IMR-90 (cell line): ENCODE measurements at regions not wholly inside any gene's neighbourhood (a gene's known extent, or its start where the extent isn't known, plus 50 kb on each side); places are given as distances from the start of the nearest gene placed in this dataset.

Experiments used
- ATAC-seq: fragments of 200-7000 bp; cut with Tn5 transposase; 2 replicates; pipeline ENCODE4 v1.9.1; 2020; ENCODE audit warnings: low read depth, mild to moderate bottlenecking, moderate library complexity
- BruUV-seq: library from RNA; stranded (reverse); fragments of 400-500 nt; replicated peaks from 2 replicates; lab custom pipeline; 2021; lab: Mats Ljungman, UMichigan
- CTCF ChIA-PET: fragments of 300-600 bp; formaldehyde crosslinking; extraction: SDS; loops from one replicate; lab custom pipeline; 2021; ENCODE audit warnings: antibody characterized with exemption; lab: Yijun Ruan, JAX
- POLR2A ChIA-PET: fragments of 300-600 bp; sonication (Branson Sonifier 250); formaldehyde crosslinking; loops from one replicate; lab custom pipeline; 2022; ENCODE audit warnings: antibody characterized with exemption; ENCODE audit not compliant: unreplicated experiment; lab: Charles Lee
- DNase-seq: peaks from one replicate; pipeline ENCODE4 v3.0.0; 2013
- H2AFZ ChIP-seq: replicated peaks from 2 replicates; pipeline ENCODE3; 2013; ENCODE audit warnings: low read length, mild to moderate bottlenecking; ENCODE audit not compliant: poor library complexity
- H2AK5ac ChIP-seq: 2 replicates; pipeline ENCODE4 v1.6.1; 2013; ENCODE audit warnings: low read depth, low read length, inconsistent platforms
- H2AK9ac ChIP-seq: replicated peaks from 2 replicates; pipeline ENCODE3; 2013; ENCODE audit warnings: mild to moderate bottlenecking, low read depth, low read length, moderate library complexity; ENCODE audit not compliant: poor library complexity
- H2BK120ac ChIP-seq: 2 replicates; pipeline ENCODE4 v1.6.1; 2013; ENCODE audit warnings: low read depth, low read length, inconsistent platforms
- H2BK15ac ChIP-seq: 3 replicates; pipeline ENCODE4 v1.6.1; 2013; ENCODE audit warnings: low read depth, low read length, inconsistent platforms
- H2BK20ac ChIP-seq: 2 replicates; pipeline ENCODE4 v1.6.1; 2013; ENCODE audit warnings: low read depth, mild to moderate bottlenecking, inconsistent platforms, low read length, moderate library complexity
- H2BK5ac ChIP-seq: 2 replicates; pipeline ENCODE4 v1.6.1; 2013; ENCODE audit warnings: mild to moderate bottlenecking, low read depth, low read length, inconsistent platforms; ENCODE audit not compliant: poor library complexity, severe bottlenecking
- H3K14ac ChIP-seq: replicated peaks from 2 replicates; pipeline ENCODE4 v1.6.1; 2013; ENCODE audit warnings: low read depth, low read length, inconsistent platforms
- H3K18ac ChIP-seq: 2 replicates; pipeline ENCODE4 v1.6.1; 2013; ENCODE audit warnings: low read depth, low read length, control low read depth
- H3K23ac ChIP-seq: 2 replicates; pipeline ENCODE4 v1.6.1; 2013; ENCODE audit warnings: low read depth, low read length, inconsistent platforms
- H3K27ac ChIP-seq: 2 replicates; pipeline ENCODE4 v1.5.1; 2013; ENCODE audit warnings: mild to moderate bottlenecking, control low read depth, low read length; ENCODE audit not compliant: insufficient read depth
- H3K27me3 ChIP-seq: 2 replicates; pipeline ENCODE4 v1.6.1; 2013; ENCODE audit warnings: low read length; ENCODE audit not compliant: control insufficient read depth, insufficient read depth
- H3K36me3 ChIP-seq: 2 replicates; pipeline ENCODE4 v1.6.1; 2013; ENCODE audit warnings: low read length, mixed read lengths; ENCODE audit not compliant: control insufficient read depth, insufficient read depth
- H3K4ac ChIP-seq: 2 replicates; pipeline ENCODE4 v1.6.1; 2013; ENCODE audit warnings: low read depth, low read length, inconsistent platforms
- H3K4me1 ChIP-seq: 2 replicates; pipeline ENCODE4 v1.6.1; 2013; ENCODE audit warnings: low read length, mixed read lengths; ENCODE audit not compliant: control insufficient read depth, insufficient read depth
- H3K4me2 ChIP-seq: 2 replicates; pipeline ENCODE4 v1.6.1; 2013; ENCODE audit warnings: low read depth, mild to moderate bottlenecking, control low read depth, low read length, moderate library complexity
- H3K4me3 ChIP-seq: 2 replicates; pipeline ENCODE4 v1.5.1; 2013; ENCODE audit warnings: low read depth, mild to moderate bottlenecking, control low read depth, low read length, moderate library complexity; ENCODE audit not compliant: insufficient read depth
- H3K56ac ChIP-seq: 2 replicates; pipeline ENCODE4 v1.6.1; 2013; ENCODE audit warnings: low read length, inconsistent platforms; ENCODE audit not compliant: insufficient read depth; ENCODE audit errors: extremely low read depth
- H3K79me1 ChIP-seq, 2 experiments: 2 replicates each; pipeline ENCODE4 v1.6.1; 2013; ENCODE audit warnings: low read length in 2 of 2, inconsistent platforms in 1 of 2, low read depth in 1 of 2
- H3K9ac ChIP-seq: 2 replicates; pipeline ENCODE4 v1.6.1; 2013; ENCODE audit warnings: low read depth, low read length, control low read depth
- H3K9me1 ChIP-seq: 2 replicates; pipeline ENCODE4 v1.6.1; 2013; ENCODE audit warnings: low read length, inconsistent platforms; ENCODE audit not compliant: insufficient read depth
- H3K9me3 ChIP-seq: 2 replicates; pipeline ENCODE4 v1.6.1; 2013; ENCODE audit warnings: low read length; ENCODE audit not compliant: control insufficient read depth, insufficient read depth
- H4K20me1 ChIP-seq: 2 replicates; pipeline ENCODE4 v1.6.1; 2013; ENCODE audit warnings: low read length, inconsistent platforms; ENCODE audit not compliant: insufficient read depth
- H4K5ac ChIP-seq: 2 replicates; pipeline ENCODE4 v1.6.1; 2013; ENCODE audit warnings: mild to moderate bottlenecking, low read depth, low read length, control low read depth
- H4K8ac ChIP-seq, 2 experiments: 2 replicates each; pipeline ENCODE4 v1.6.1; 2013; ENCODE audit warnings: low read depth in 2 of 2, low read length in 2 of 2, control low read depth in 1 of 2, inconsistent platforms in 1 of 2
- H4K91ac ChIP-seq: 2 replicates; pipeline ENCODE4 v1.6.1; 2013; ENCODE audit warnings: low read depth, low read length, inconsistent platforms; ENCODE audit not compliant: insufficient read depth
- MAFK ChIP-seq: IDR thresholded peaks from 2 replicates; pipeline ENCODE4 v1.6.1; 2012; ENCODE audit warnings: low read depth, low read length, improper control_type of control experiment
- RCOR1 ChIP-seq: IDR thresholded peaks from 2 replicates; pipeline ENCODE4 v1.6.1; 2012; ENCODE audit warnings: mild to moderate bottlenecking, low read length, improper control_type of control experiment; ENCODE audit not compliant: insufficient replicate concordance
- SMC3 ChIP-seq: fragments of 150-350 bp; IDR thresholded peaks from 2 replicates; pipeline ENCODE4 v1.6.1; 2016; ENCODE audit warnings: low read depth, mild to moderate bottlenecking, antibody characterized with exemption, low read length, moderate library complexity
- WGBS, 2 experiments: methylation state at CpG; one replicate each; pipeline versions ENCODE4 v1.1.5 to v1.1.7; 2013; ENCODE audit warnings: missing lambda C conversion rate in 2 of 2; ENCODE audit not compliant: insufficient read length in 1 of 2; ENCODE audit errors: extremely low coverage in 2 of 2; 5-methylcytosine and 5-hydroxymethylcytosine counted together
- dilution Hi-C: fragments of 300-500 bp; cut with HindIII; formaldehyde crosslinking; loops from one replicate; pipeline ENCODE4 v1.14.3; 2018; ENCODE audit warnings: low sequenced_read_pairs; ENCODE audit not compliant: unreplicated experiment
- in situ Hi-C: fragments of 300-500 bp; cut with MboI; formaldehyde crosslinking; loops from 3 replicates; pipeline ENCODE4 v1.14.3; 2019; ENCODE audit warnings: low sequenced_read_pairs, inconsistent platforms, mixed read lengths
- intact Hi-C: fragments of 100-400 bp; cut with micrococcal nuclease; formaldehyde crosslinking; loops from 2 replicates; pipeline ENCODE4 v1.10.0; 2022

DNA sequence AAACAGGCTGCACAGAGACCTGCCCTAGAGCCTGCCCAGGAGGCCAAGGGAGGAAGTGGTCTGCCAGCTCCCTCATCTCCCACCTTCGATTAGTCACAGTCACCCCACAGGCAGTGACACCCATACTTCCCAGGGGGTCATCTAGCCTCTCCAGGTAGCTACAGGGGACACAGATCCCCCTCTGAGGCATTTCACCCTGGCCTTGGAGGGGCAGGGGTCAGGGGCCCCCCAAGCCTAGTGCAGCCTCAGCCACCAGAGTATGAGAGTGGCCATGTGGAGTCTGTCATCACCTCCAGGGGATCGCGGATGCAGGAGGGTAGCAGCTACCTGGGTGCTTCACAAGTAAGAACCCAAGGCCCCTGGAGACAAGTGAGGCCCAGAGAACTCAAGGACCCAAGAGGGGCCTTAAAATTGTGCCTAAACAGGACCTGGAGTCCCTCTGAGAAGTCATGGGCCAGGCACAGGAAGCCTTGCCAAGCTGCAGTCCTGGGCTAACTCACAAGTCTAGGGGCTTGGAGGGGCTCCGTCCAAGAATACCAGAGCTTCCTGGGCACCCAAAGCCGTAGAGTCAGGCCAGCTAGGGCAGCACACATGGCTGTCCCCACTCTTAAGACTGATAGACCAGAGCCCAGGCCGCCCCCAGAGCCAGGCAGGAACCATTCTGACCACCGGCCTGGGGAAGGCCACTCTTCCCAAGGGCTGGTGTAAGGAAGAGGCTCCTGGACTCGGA lies 354.3 kb upstream of the ID2 start:
- no peak overlapping the region for H3K14ac ChIP-seq
- H4K5ac ChIP-seq = no peak overlapping the region
- no peak overlapping the region for H4K91ac ChIP-seq
- no peak overlapping the region for H3K27ac ChIP-seq
- H4K20me1 ChIP-seq = no peaks in the 10 kb centered on the region
- H2AFZ ChIP-seq = no peak overlapping the region
- peaks cover 14% of the 10 kb centered on the region for H3K27me3 ChIP-seq
- no peaks in the 10 kb centered on the region for H3K9me1 ChIP-seq
- no peak for DNase-seq
- no peaks in the 10 kb centered on the region for H3K9me3 ChIP-seq
- H2BK15ac ChIP-seq = no peak overlapping the region
- no TSS peak for BruUV-seq
- no peaks in the 10 kb centered on the region; the same call in 1 of the 2 replicates for H3K4me1 ChIP-seq
- H3K9ac ChIP-seq = no peak overlapping the region
- no peak overlapping the region for H3K18ac ChIP-seq
- dilution Hi-C loops (no loop called here), intact Hi-C loops (no loop called here), in situ Hi-C loops (no loop called here)
- no peaks in the 10 kb centered on the region for H3K79me1 ChIP-seq
- H2AK5ac ChIP-seq = no peak overlapping the region
- TF ChIP-seq RCOR1 (no peak), SMC3 (no peak), MAFK (no peak)
- H3K4me2 ChIP-seq = no peak overlapping the region
- no peak for ATAC-seq
- ChIA-PET POLR2A (no interaction called here), CTCF (no interaction called here)
- H2BK20ac ChIP-seq = no peak overlapping the region
- H3K56ac ChIP-seq = no peak overlapping the region
- no peak overlapping the region for H4K8ac ChIP-seq
- WGBS, 2 experiments = 83% methylated on average over 3 of the region's 8 CpGs; no CpG with 5 or more reads in 1 of the 2 experiments
- no peak overlapping the region for H2BK120ac ChIP-seq
- H3K4me3 ChIP-seq = no peak overlapping the region
- no peaks in the 10 kb centered on the region for H3K36me3 ChIP-seq
- H2AK9ac ChIP-seq = no peak overlapping the region
- H2BK5ac ChIP-seq = no peak overlapping the region
- no peak overlapping the region for H3K23ac ChIP-seq
- H3K4ac ChIP-seq = no peak overlapping the region
